ENCODE measurements at regions not wholly inside any gene's neighbourhood (a gene's known extent, or its start where the extent isn't known, plus 50 kb on each side); places are given as distances from the start of the nearest gene placed in this dataset.

DNA sequence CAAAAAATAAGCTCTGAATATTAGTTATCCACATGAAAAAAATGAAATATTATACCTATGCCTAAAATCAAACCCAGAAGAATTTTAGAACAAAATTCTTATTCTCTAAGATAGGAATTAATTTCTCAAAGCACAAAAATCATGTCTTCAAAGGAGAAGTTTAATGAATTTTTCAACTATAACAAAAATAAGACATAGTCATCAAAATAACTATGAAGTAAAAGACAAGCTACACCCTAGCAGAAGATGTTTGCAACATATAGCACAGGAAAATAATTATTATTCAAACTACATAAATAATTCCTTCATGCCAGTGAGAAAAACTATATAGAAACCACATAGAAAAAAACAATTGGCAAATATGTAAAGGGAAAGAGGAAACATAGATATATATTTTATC is 1203.6 kb upstream of the GJE1 start:
- no peaks in the 10 kb centered on the region for H3K4me1 Mint-ChIP-seq
- H3K36me3 Mint-ChIP-seq (ENCODE audit: low read depth): no peaks in the 10 kb centered on the region
- H3K4me3 Mint-ChIP-seq: no peak overlapping the region
- TF ChIP-seq, protein P1, sequence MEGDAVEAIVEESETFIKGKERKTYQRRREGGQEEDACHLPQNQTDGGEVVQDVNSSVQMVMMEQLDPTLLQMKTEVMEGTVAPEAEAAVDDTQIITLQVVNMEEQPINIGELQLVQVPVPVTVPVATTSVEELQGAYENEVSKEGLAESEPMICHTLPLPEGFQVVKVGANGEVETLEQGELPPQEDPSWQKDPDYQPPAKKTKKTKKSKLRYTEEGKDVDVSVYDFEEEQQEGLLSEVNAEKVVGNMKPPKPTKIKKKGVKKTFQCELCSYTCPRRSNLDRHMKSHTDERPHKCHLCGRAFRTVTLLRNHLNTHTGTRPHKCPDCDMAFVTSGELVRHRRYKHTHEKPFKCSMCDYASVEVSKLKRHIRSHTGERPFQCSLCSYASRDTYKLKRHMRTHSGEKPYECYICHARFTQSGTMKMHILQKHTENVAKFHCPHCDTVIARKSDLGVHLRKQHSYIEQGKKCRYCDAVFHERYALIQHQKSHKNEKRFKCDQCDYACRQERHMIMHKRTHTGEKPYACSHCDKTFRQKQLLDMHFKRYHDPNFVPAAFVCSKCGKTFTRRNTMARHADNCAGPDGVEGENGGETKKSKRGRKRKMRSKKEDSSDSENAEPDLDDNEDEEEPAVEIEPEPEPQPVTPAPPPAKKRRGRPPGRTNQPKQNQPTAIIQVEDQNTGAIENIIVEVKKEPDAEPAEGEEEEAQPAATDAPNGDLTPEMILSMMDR (conservative IDR thresholded peaks at IDR 0.05): no peak
- H3K27me3 Mint-ChIP-seq (ENCODE audit: low read depth): no peaks in the 10 kb centered on the region
- no peak for DNase-seq (ENCODE audit: low read depth, low spot score)
- H3K27ac Mint-ChIP-seq (ENCODE audit: unreplicated experiment): no peak overlapping the region
- no peaks in the 10 kb centered on the region for H3K9me3 Mint-ChIP-seq

DNA sequence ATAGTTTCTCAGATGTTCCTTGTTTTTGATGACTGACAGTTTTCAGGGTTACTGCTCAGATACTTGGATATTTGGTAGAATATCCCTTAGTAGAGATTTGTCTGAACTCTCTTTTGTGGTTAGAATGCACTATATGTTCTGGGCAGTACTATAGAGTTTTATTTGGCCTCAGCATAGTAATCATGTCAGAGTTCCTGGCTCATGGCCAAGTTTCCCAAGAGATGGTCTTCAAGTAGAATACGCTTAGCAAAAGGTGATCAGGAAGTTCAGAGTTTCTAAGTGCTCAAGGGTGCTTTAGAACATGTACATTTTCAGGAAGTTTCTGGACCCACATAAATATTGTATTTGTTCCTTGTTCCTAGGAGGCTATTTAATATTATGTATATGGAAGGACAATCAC is 1209.7 kb upstream of the GJE1 start:
- no peak overlapping the region for H3K4me3 Mint-ChIP-seq
- peaks cover 7% of the 10 kb centered on the region for H3K9me3 Mint-ChIP-seq

DNA sequence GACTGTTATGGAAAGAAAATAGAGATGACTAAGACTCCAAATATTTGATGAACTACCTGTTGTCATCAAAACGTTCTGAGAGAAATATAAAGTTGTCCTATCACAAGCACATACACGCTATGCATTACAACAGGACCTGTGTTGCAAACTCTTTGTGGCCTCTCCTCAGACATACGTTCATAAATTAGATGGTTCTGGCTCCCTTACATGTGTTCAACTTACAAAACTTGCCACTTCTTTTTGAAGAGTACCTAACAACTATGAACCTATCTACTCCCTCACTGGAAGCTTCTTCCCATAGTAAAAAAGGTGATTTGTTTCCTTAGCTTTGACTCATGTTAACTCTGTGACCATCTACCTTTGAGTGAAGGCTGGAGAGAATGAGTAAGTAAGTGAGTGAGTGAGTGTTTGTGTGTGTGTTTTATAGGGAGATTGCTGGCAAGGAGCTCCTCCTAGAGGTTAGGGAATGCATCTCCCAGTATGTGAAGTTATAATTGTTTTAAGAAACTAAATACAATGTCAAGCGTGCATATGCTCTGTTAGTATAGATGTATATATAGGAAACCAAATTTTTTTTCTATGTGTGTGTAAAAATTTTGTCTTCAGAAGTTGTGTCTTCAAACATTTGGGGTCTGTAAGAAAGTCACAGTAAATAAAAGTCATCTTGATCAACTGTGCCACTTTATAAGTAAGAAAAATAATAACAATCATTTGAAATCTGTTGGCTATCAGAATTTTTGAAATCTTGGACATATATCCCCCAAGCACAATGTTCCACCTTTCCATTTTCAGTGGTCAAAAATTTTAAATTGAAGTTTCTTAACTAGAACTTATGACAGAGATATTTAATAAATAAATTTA is 1211.1 kb upstream of the GJE1 start:
- Mint-ChIP-seq H3K4me3 (no peak overlapping the region), H3K27ac (ENCODE audit: unreplicated experiment) (no peak overlapping the region), H3K9me3 (peaks cover 10% of the 10 kb centered on the region), H3K36me3 (ENCODE audit: low read depth) (no peaks in the 10 kb centered on the region), H3K27me3 (ENCODE audit: low read depth) (no peaks in the 10 kb centered on the region), H3K4me1 (peaks cover 3% of the 10 kb centered on the region)
- no peak for DNase-seq (ENCODE audit: low read depth, low spot score)
- TF ChIP-seq, protein P1 (conservative IDR thresholded peaks at IDR 0.05): peak; percentile 80

More for the DNA sequence above, 1209.7 kb upstream of the GJE1 start:
- H3K27ac Mint-ChIP-seq (ENCODE audit: unreplicated experiment): no peak overlapping the region
- H3K4me1 Mint-ChIP-seq: peaks cover 3% of the 10 kb centered on the region
- H3K27me3 Mint-ChIP-seq (ENCODE audit: low read depth): no peaks in the 10 kb centered on the region
- TF ChIP-seq, protein P1 (conservative IDR thresholded peaks at IDR 0.05): no peak
- no peak for DNase-seq (ENCODE audit: low read depth, low spot score)
- no peaks in the 10 kb centered on the region for H3K36me3 Mint-ChIP-seq (ENCODE audit: low read depth)

DNA sequence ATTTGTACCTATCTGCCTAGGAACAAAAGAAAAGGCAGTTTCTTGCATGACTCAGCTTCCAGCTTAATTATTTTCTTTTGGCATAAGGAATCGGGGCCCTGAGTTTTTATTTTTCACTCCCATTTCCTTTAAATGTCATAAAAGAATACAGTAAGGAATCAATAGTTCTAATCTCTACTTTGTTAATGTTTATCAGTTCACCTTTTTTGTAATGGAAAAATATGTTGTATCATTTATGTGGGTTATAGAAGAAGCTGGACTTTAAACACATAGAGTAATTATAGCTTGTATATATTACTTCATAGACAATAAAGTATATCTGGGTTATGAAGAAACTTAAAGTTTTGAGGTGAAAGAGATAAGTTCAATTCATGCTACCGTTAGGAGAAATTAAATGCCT is 1214.8 kb upstream of the GJE1 start:
- Mint-ChIP-seq H3K4me3 (no peak overlapping the region), H3K36me3 (ENCODE audit: low read depth) (peaks cover 2% of the 10 kb centered on the region), H3K9me3 (peaks cover 10% of the 10 kb centered on the region), H3K27ac (ENCODE audit: unreplicated experiment) (no peak overlapping the region), H3K27me3 (ENCODE audit: low read depth) (no peaks in the 10 kb centered on the region), H3K4me1 (peaks cover 8% of the 10 kb centered on the region)
- TF ChIP-seq, protein P1 (conservative IDR thresholded peaks at IDR 0.05): no peak
- no peak for DNase-seq (ENCODE audit: low read depth, low spot score)

DNA sequence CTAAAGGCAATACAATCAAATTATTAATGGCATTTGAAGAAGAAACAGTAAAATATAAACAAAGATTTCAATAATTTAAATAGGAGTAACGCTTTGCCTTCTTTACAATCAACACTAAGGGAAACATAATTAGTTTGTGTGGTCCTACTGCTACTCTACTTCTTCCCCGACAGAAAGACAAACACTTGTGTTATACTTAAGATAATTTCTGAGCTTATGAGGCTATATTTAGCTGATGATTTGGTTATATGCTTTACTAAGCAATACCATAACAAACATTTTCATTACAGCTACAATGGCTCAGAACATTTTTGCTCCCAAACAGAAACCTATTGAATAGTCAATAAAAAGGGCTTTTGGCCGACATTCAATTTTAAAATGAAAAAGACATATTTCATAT is 1217.2 kb upstream of the GJE1 start:
- TF ChIP-seq, protein P1 (conservative IDR thresholded peaks at IDR 0.05): no peak
- no peak for DNase-seq (ENCODE audit: low read depth, low spot score)
- Mint-ChIP-seq H3K27me3 (ENCODE audit: low read depth) (no peaks in the 10 kb centered on the region), H3K9me3 (peaks cover 12% of the 10 kb centered on the region), H3K27ac (ENCODE audit: unreplicated experiment) (no peak overlapping the region), H3K4me1 (peaks cover 4% of the 10 kb centered on the region), H3K36me3 (ENCODE audit: low read depth) (peaks cover 4% of the 10 kb centered on the region), H3K4me3 (no peak overlapping the region)

All from neural crest cell (in vitro differentiated cells).